H1 (cell line): ENCODE measurements at regions not wholly inside any gene's neighbourhood (a gene's known extent, or its start where the extent isn't known, plus 50 kb on each side); places are given as distances from the start of the nearest gene placed in this dataset.

Experiments
- CTCF ChIA-PET: fragments of 300-600 bp; sonication (Branson Sonifier 250); formaldehyde crosslinking; loops from one replicate; lab custom pipeline; 2021; ENCODE audit not compliant: partially characterized antibody; lab: Charles Lee
- POLR2A ChIA-PET: fragments of 300-600 bp; sonication (Branson Sonifier 250); formaldehyde crosslinking; loops from one replicate; lab custom pipeline; 2021; ENCODE audit warnings: inconsistent platforms; ENCODE audit not compliant: partially characterized antibody; lab: Charles Lee
- DNase-seq, 2 experiments: peaks; one replicate each; pipeline versions ENCODE4 v3.0.0 to v3.0.0-alpha.2; 2010 to 2022; ENCODE audit warnings: low spot score in 2 of 2, low read depth in 1 of 2, mixed read lengths in 1 of 2
- FAIRE-seq: peaks from 2 replicates; lab custom pipeline; 2011; peaks lifted over from hg19 to GRCh38; lab: Jason Lieb, UNC
- H2AFZ ChIP-seq: 2 replicates; pipeline ENCODE4 v1.8.1; 2012; ENCODE audit warnings: low read length, inconsistent platforms
- H2AK5ac ChIP-seq: 2 replicates; pipeline ENCODE4 v1.6.1; 2013; ENCODE audit warnings: low read depth, low read length
- H2BK120ac ChIP-seq: replicated peaks from 2 replicates; pipeline ENCODE3; 2013; ENCODE audit warnings: low read depth, low read length, inconsistent platforms
- H2BK12ac ChIP-seq: 2 replicates; pipeline ENCODE4 v1.6.1; 2013; ENCODE audit warnings: low read depth, low read length
- H2BK15ac ChIP-seq: 2 replicates; pipeline ENCODE4 v1.6.1; 2013; ENCODE audit warnings: low read length
- H2BK20ac ChIP-seq: 2 replicates; pipeline ENCODE4 v1.6.1; 2013; ENCODE audit warnings: low read length
- H2BK5ac ChIP-seq: 2 replicates; pipeline ENCODE4 v1.6.1; 2013; ENCODE audit warnings: low read depth, low read length
- H3K14ac ChIP-seq: 2 replicates; pipeline ENCODE4 v1.6.1; 2013; ENCODE audit warnings: inconsistent platforms; ENCODE audit not compliant: insufficient read length
- H3K18ac ChIP-seq: 2 replicates; pipeline ENCODE4 v1.6.1; 2013; ENCODE audit warnings: low read length; ENCODE audit errors: extremely low read depth
- H3K23ac ChIP-seq: 2 replicates; pipeline ENCODE4 v1.6.1; 2013; ENCODE audit warnings: inconsistent platforms; ENCODE audit not compliant: insufficient read length
- H3K23me2 ChIP-seq: 2 replicates; pipeline ENCODE4 v1.6.1; 2013; ENCODE audit warnings: low read depth, low read length
- H3K27ac ChIP-seq: 2 replicates; pipeline ENCODE4 v1.6.1; 2011; ENCODE audit warnings: low read depth, low read length, inconsistent platforms
- H3K27me3 ChIP-seq, 4 experiments: replicated peaks in 1 of 4; 1 replicate in 1 of 4; 2 replicates in 3 of 4; pipeline versions ENCODE4 v1.6.1 to v1.8.1; 2011 to 2013; ENCODE audit warnings: low read length in 3 of 4, mild to moderate bottlenecking in 3 of 4, inconsistent platforms in 2 of 4, mixed read lengths in 2 of 4, moderate library complexity in 1 of 4; ENCODE audit not compliant: control insufficient read depth in 3 of 4, insufficient read depth in 3 of 4; ENCODE audit errors: extremely low read depth in 1 of 4
- H3K36me3 ChIP-seq, 4 experiments: 2 replicates each; pipeline versions ENCODE4 v1.6.1 to v1.8.1; 2011 to 2013; ENCODE audit warnings: mild to moderate bottlenecking in 4 of 4, low read length in 3 of 4, moderate library complexity in 2 of 4, control low read depth in 1 of 4, inconsistent platforms in 1 of 4; ENCODE audit not compliant: insufficient read depth in 4 of 4, control insufficient read depth in 2 of 4
- H3K4ac ChIP-seq: replicated peaks from 2 replicates; pipeline ENCODE3; 2013; ENCODE audit warnings: low read length, low read depth, mixed read lengths, inconsistent platforms; ENCODE audit not compliant: insufficient read length
- H3K4me1 ChIP-seq, 4 experiments: replicated peaks in 1 of 4; 1 replicate in 1 of 4; 2 replicates in 3 of 4; pipeline versions ENCODE4 v1.6.1 to v1.8.1; 2011 to 2013; ENCODE audit warnings: low read length in 3 of 4, inconsistent platforms in 2 of 4, mixed read lengths in 1 of 4; ENCODE audit not compliant: insufficient read depth in 4 of 4, control insufficient read depth in 3 of 4
- H3K4me2 ChIP-seq, 2 experiments: 2 replicates each; pipeline versions ENCODE4 v1.6.1 to v1.8.1; 2011 to 2013; ENCODE audit warnings: low read depth in 2 of 2, low read length in 2 of 2, control low read depth in 1 of 2, inconsistent platforms in 1 of 2, mild to moderate bottlenecking in 1 of 2; ENCODE audit not compliant: insufficient read depth in 1 of 2
- H3K4me3 ChIP-seq, 4 experiments: fragments of 200-600, 300-600 bp in 1 of 4; sonication (generic), shearing (Covaris generic), sonication (Bioruptor Twin) in 1 of 4; 2 replicates each; pipeline versions ENCODE4 v1.5.1 to v1.8.1; 2011 to 2016; ENCODE audit warnings: low read length in 4 of 4, low read depth in 3 of 4, control low read depth in 2 of 4, inconsistent platforms in 2 of 4, mild to moderate bottlenecking in 2 of 4, mixed read lengths in 1 of 4, moderate library complexity in 1 of 4; ENCODE audit not compliant: insufficient read depth in 2 of 4; ENCODE audit errors: extremely low read depth in 1 of 4
- H3K56ac ChIP-seq: replicated peaks from 2 replicates; pipeline ENCODE3; 2013; ENCODE audit warnings: low read depth, mild to moderate bottlenecking, mixed read lengths, low read length, inconsistent platforms; ENCODE audit not compliant: insufficient read length
- H3K79me1 ChIP-seq: 2 replicates; pipeline ENCODE4 v1.6.1; 2013; ENCODE audit warnings: low read depth, low read length, control low read depth
- H3K79me2 ChIP-seq, 2 experiments: 2 replicates each; pipeline versions ENCODE4 v1.6.1 to v1.8.1; 2012 to 2013; ENCODE audit warnings: low read length in 2 of 2, mild to moderate bottlenecking in 2 of 2, inconsistent platforms in 1 of 2; ENCODE audit not compliant: insufficient read depth in 2 of 2, control insufficient read depth in 1 of 2
- H3K9ac ChIP-seq, 4 experiments: replicated peaks in 1 of 4; 1 replicate in 1 of 4; 2 replicates in 3 of 4; pipeline versions ENCODE4 v1.6.1 to v1.8.1; 2011 to 2013; ENCODE audit warnings: low read depth in 3 of 4, low read length in 3 of 4, control low read depth in 2 of 4, mild to moderate bottlenecking in 2 of 4, moderate library complexity in 2 of 4, inconsistent platforms in 1 of 4; ENCODE audit errors: extremely low read depth in 1 of 4
- H3K9me3 ChIP-seq, 2 experiments: 2 replicates each; pipeline versions ENCODE4 v1.6.1 to v1.8.1; 2012 to 2013; ENCODE audit warnings: mild to moderate bottlenecking in 2 of 2, moderate library complexity in 2 of 2, control low read depth in 1 of 2, inconsistent platforms in 1 of 2, low read depth in 1 of 2, low read length in 1 of 2, mixed read lengths in 1 of 2; ENCODE audit not compliant: insufficient read depth in 2 of 2
- H4K20me1 ChIP-seq, 2 experiments: replicated peaks in 1 of 2; 2 replicates each; pipeline versions ENCODE3 to v1.8.1; 2011 to 2013; ENCODE audit warnings: inconsistent platforms in 2 of 2, low read length in 2 of 2, mild to moderate bottlenecking in 1 of 2; ENCODE audit not compliant: insufficient read depth in 2 of 2, control insufficient read depth in 1 of 2
- H4K5ac ChIP-seq: 2 replicates; pipeline ENCODE4 v1.6.1; 2013; ENCODE audit warnings: low read length, low read depth, mixed read lengths, inconsistent platforms; ENCODE audit not compliant: insufficient read length
- H4K8ac ChIP-seq: 2 replicates; pipeline ENCODE4 v1.8.0; 2013; ENCODE audit warnings: mild to moderate bottlenecking, moderate library complexity, low read length, inconsistent platforms; ENCODE audit not compliant: insufficient read depth; ENCODE audit errors: extremely low read depth
- H4K91ac ChIP-seq: replicated peaks from 2 replicates; pipeline ENCODE3; 2013; ENCODE audit warnings: low read length, mixed read lengths, inconsistent platforms; ENCODE audit not compliant: insufficient read length
- CTCF ChIP-seq, 3 experiments: IDR thresholded peaks; 1 replicate in 2 of 3; 2 replicates in 1 of 3; pipeline versions ENCODE4 v1.5.1 to v1.6.1; 2011; ENCODE audit warnings: low read length in 3 of 3, mild to moderate bottlenecking in 3 of 3, inconsistent platforms in 2 of 3, low read depth in 1 of 3, moderate library complexity in 1 of 3; ENCODE audit not compliant: insufficient read depth in 1 of 3; ENCODE audit errors: control extremely low read depth in 1 of 3
- SIN3A ChIP-seq, 2 experiments: IDR thresholded peaks in 1 of 2; conservative IDR thresholded peaks in 1 of 2; 2 replicates each; pipeline ENCODE4 v1.6.1; 2011 to 2012; ENCODE audit warnings: low read length in 2 of 2, improper control_type of control experiment in 1 of 2, low read depth in 1 of 2, mild to moderate bottlenecking in 1 of 2
- YY1 ChIP-seq: IDR thresholded peaks from 2 replicates; pipeline ENCODE4 v1.6.1; 2011; ENCODE audit warnings: low read depth, mild to moderate bottlenecking, low read length
- WGBS, 2 experiments: shearing (Covaris generic) in 1 of 2; methylation state at CpG; one replicate each; pipeline versions ENCODE4 v1.1.6 to v1.1.7; 2013 to 2015; ENCODE audit warnings: low lambda C conversion rate in 2 of 2, mixed read lengths in 2 of 2, inconsistent platforms in 1 of 2, low coverage in 1 of 2, missing lambda C conversion rate in 1 of 2; ENCODE audit not compliant: insufficient replicate concordance in 2 of 2, insufficient coverage in 1 of 2, insufficient read length in 1 of 2; ENCODE audit errors: extremely low coverage in 1 of 2, missing lambda C conversion rate in 1 of 2; 5-methylcytosine and 5-hydroxymethylcytosine counted together

- Histone ChIP-seq H2BK20ac (no peak overlapping the region), H3K9ac (no peak overlapping the region), H3K4me2 (no peak overlapping the region), H3K27me3 (no peaks in the 10 kb centered on the region; a peak in 1 of 7 replicates), H3K4me1 (peaks cover 0 to 7% (median 6%) of the 10 kb centered on the region in 4 experiments; a peak in 4 of 7 replicates), H4K20me1 (no peaks in the 10 kb centered on the region), H3K79me1 (no peaks in the 10 kb centered on the region), H2BK12ac (no peak overlapping the region), H2BK15ac (no peak overlapping the region), H2BK120ac (no peak overlapping the region), H4K8ac (no peak overlapping the region), H3K18ac (no peak overlapping the region), H2AK5ac (no peak overlapping the region), H2BK5ac (no peak overlapping the region), H4K5ac (no peak overlapping the region), H3K36me3 (no peaks in the 10 kb centered on the region), H3K27ac (no peak overlapping the region), H3K14ac (no peak overlapping the region), H4K91ac (no peak overlapping the region), H3K56ac (no peak overlapping the region), H3K4me3 (no peak overlapping the region), H3K9me3 (no peaks in the 10 kb centered on the region), H2AFZ (no peak overlapping the region), H3K23ac (no peak overlapping the region), H3K79me2 (no peaks in the 10 kb centered on the region), H3K4ac (no peak overlapping the region), H3K23me2 (no peaks in the 10 kb centered on the region)
- ChIA-PET CTCF (interaction anchor here (0.8 to 2.4 kb wide), 13 partner anchors 8 to 430 kb away, joined by 3 to 11 read pairs (median 4); no protein-coding TSS in a partner anchor), POLR2A (no interaction called here)
- FAIRE-seq, result no peak
- DNase-seq, result peak in 1 of 2 experiments; percentile 48
- WGBS, 2 experiments, result 70% methylated on average over 7 of the region's 7 CpGs; no CpG with 5 or more reads in 1 of the 2 experiments
- TF ChIP-seq CTCF (IDR thresholded peaks at IDR 0.05; ENCODE audit: control extremely low read depth in 1 of 3, insufficient read depth in 1 of 3, low read depth in 1 of 3, low read length in 3 of 3) (peak; percentile 24 to 37 (median 37); a peak in 3 of 4 replicates), SIN3A (conservative IDR thresholded peaks at IDR 0.05 in 1 of 2, IDR thresholded peaks at IDR 0.05 in 1 of 2; ENCODE audit: low read depth in 1 of 2, low read length in 2 of 2) (no peak), YY1 (0 out of 2 replicates have a peak, but pooled peaks have one; percentile 26)
Observed at GRCh38 chr11:45341372-45341771, 55.2 kb upstream of the SYT13 start.
